GM12891 (cell line): ENCODE measurements at regions not wholly inside any gene's neighbourhood (a gene's known extent, or its start where the extent isn't known, plus 50 kb on each side); places are given as distances from the start of the nearest gene placed in this dataset.

Source experiments
- DNase-seq: peaks from one replicate; pipeline ENCODE4 v3.0.0; 2011; ENCODE audit warnings: low spot score; ENCODE audit not compliant: insufficient read length
- FAIRE-seq: peaks from 2 replicates; lab custom pipeline; 2011; peaks lifted over from hg19 to GRCh38; lab: Jason Lieb, UNC
- PAX5 ChIP-seq: IDR thresholded peaks from 2 replicates; pipeline ENCODE4 v1.6.1; 2011; ENCODE audit warnings: low read length, moderate library complexity, mild to moderate bottlenecking; ENCODE audit not compliant: insufficient read depth, severe bottlenecking
- POLR2A ChIP-seq: IDR thresholded peaks from 2 replicates; pipeline ENCODE4 v1.6.1; 2011; ENCODE audit warnings: low read depth, low read length, control low read depth
- POLR2AphosphoS5 ChIP-seq: IDR thresholded peaks from 2 replicates; pipeline ENCODE4 v1.6.1; 2011; ENCODE audit warnings: low read depth, low read length, control low read depth
- POU2F2 ChIP-seq: IDR thresholded peaks from 2 replicates; pipeline ENCODE4 v1.6.1; 2011; ENCODE audit warnings: low read depth, mild to moderate bottlenecking, control low read depth, low read length, moderate library complexity
- SPI1 ChIP-seq: IDR thresholded peaks from 2 replicates; pipeline ENCODE4 v1.6.1; 2011; ENCODE audit warnings: low read depth, low read length, control low read depth
- TAF1 ChIP-seq: IDR thresholded peaks from 2 replicates; pipeline ENCODE4 v1.6.1; 2011; ENCODE audit warnings: low read depth, low read length, control low read depth

GRCh38 chr11:36890121-36890679 is 292.2 kb upstream of the RAG2 start:
- TF ChIP-seq POLR2A (no peak), TAF1 (no peak), POU2F2 (no peak), POLR2AphosphoS5 (no peak), SPI1 (no peak), PAX5 (no peak)
- DNase-seq = no peak
- FAIRE-seq = no peak

- FAIRE-seq = no peak
Measured at GRCh38 chr11:36885154-36885553, 287.1 kb upstream of the RAG2 start.

DNA sequence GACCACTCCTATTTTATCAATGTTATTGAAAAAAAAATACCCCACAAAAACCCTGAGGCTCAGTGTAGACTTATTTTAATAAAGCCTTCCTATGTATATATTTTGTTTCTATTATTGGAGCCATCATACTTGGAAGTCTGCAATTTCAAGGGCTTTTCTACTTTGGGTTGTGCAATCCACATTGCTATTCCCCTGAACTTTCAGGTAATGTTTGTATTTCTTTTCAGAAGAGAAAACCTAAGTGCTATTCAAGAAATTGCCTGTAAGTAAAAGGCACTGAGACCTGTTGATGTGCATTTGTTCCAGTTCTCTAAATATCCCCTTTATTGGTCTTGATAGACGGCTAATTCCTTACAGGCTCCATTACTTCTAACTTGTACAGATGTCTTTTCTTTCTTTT is 280.7 kb upstream of the RAG2 start:
- DNase-seq (no peak), FAIRE-seq (no peak)
- TF ChIP-seq PAX5 (no peak), SPI1 (no peak), POLR2AphosphoS5 (no peak), POU2F2 (no peak), TAF1 (no peak), POLR2A (no peak)

More at GRCh38 chr11:36885154-36885553, 287.1 kb upstream of the RAG2 start:
- TF ChIP-seq POLR2A (no peak), PAX5 (no peak), TAF1 (no peak), POLR2AphosphoS5 (no peak), POU2F2 (no peak), SPI1 (no peak)
- no peak for DNase-seq

GRCh38 chr11:36877149-36877548 is 279.1 kb upstream of the RAG2 start:
- TF ChIP-seq POLR2A (no peak), SPI1 (no peak), TAF1 (no peak), POLR2AphosphoS5 (no peak), POU2F2 (no peak), PAX5 (no peak)
- DNase-seq (no peak), FAIRE-seq (no peak)

- FAIRE-seq (no peak), DNase-seq (no peak)
- no peak for TF ChIP-seq POU2F2
- no peak for TF ChIP-seq POLR2AphosphoS5
- TF ChIP-seq SPI1 = no peak
- no peak for TF ChIP-seq TAF1
- no peak for TF ChIP-seq PAX5
- no peak for TF ChIP-seq POLR2A
Measured at GRCh38 chr11:36876266-36876665, 278.2 kb upstream of the RAG2 start.

DNA sequence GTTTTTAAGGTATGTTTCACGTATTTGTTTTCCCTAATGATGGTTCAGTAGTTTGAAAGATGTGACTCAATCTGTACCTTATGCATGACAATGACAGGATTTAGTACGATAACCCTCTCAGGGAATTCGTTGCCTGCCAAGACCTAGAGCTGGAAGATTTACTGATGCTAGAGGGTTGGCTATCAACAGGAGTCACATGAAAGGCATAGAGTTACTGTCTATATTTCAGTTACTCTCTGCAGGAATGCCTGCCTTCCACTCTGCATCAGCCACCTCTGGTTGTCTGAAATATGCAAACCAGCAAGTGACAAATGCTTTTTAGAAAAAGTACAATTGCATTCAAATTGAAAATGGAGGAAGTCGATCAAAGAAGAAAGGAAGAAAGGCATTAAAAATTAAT is 276.3 kb upstream of the RAG2 start:
- no peak for DNase-seq
- FAIRE-seq = no peak
- TF ChIP-seq POLR2AphosphoS5 = no peak
- TF ChIP-seq POU2F2 = no peak
- no peak for TF ChIP-seq PAX5

GRCh38 chr11:36870361-36870760 is 272.3 kb upstream of the RAG2 start:
- no peak for DNase-seq
- FAIRE-seq = no peak
- TF ChIP-seq POU2F2 (no peak), TAF1 (no peak), POLR2A (no peak), PAX5 (no peak), SPI1 (no peak), POLR2AphosphoS5 (no peak)

- no peak for FAIRE-seq
- DNase-seq = no peak
- TF ChIP-seq POU2F2 = no peak
- no peak for TF ChIP-seq PAX5
- no peak for TF ChIP-seq SPI1
- TF ChIP-seq POLR2A = no peak
- TF ChIP-seq TAF1 = no peak
- no peak for TF ChIP-seq POLR2AphosphoS5
Measured at GRCh38 chr11:36868380-36868779, 270.3 kb upstream of the RAG2 start.

DNA sequence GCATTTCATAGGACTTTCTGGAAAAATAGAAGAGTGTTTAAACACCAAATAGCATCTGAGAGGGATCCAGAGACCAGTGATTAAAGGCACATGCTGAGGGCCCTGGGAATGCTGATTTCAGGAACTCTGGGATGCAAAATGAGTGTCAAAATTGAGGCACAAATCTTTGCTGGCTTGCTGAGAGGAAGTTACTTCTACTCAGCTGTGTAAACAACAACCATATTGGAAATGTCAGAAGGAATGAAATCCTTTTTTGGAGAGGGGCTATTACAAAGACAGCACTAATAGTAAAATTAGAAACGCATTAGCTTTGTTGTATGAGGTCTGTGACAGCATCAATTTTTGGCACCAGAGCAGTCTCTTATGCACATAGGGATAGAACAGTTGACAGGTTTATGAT is 267.8 kb upstream of the RAG2 start:
- no peak for FAIRE-seq
- no peak for TF ChIP-seq SPI1
- no peak for TF ChIP-seq PAX5
- no peak for TF ChIP-seq POU2F2
- TF ChIP-seq POLR2AphosphoS5 = no peak
- TF ChIP-seq TAF1 = no peak
- TF ChIP-seq POLR2A = no peak
- DNase-seq = no peak

GRCh38 chr11:36854875-36855274 is 256.8 kb upstream of the RAG2 start:
- no peak for DNase-seq
- FAIRE-seq = no peak
- TF ChIP-seq POLR2A = no peak
- no peak for TF ChIP-seq TAF1
- TF ChIP-seq POU2F2 = no peak
- TF ChIP-seq PAX5 = no peak
- TF ChIP-seq SPI1 = no peak
- no peak for TF ChIP-seq POLR2AphosphoS5

- no peak for DNase-seq
- no peak for FAIRE-seq
- no peak for TF ChIP-seq POU2F2
- no peak for TF ChIP-seq POLR2A
- no peak for TF ChIP-seq SPI1
- no peak for TF ChIP-seq PAX5
- no peak for TF ChIP-seq TAF1
- no peak for TF ChIP-seq POLR2AphosphoS5
Measured at GRCh38 chr11:36848660-36849059, 250.6 kb upstream of the RAG2 start.
